IMR-90 (cell line): ENCODE measurements at regions not wholly inside any gene's neighbourhood (a gene's known extent, or its start where the extent isn't known, plus 50 kb on each side); places are given as distances from the start of the nearest gene placed in this dataset.
A peak's percentile ranks its signal among the peaks of the same experiment; 100 is the strongest.

Experiments used
- ATAC-seq: fragments of 200-7000 bp; cut with Tn5 transposase; 2 replicates; pipeline ENCODE4 v1.9.1; 2020; ENCODE audit warnings: low read depth, mild to moderate bottlenecking, moderate library complexity
- BruUV-seq: library from RNA; stranded (reverse); fragments of 400-500 nt; replicated peaks from 2 replicates; lab custom pipeline; 2021; lab: Mats Ljungman, UMichigan
- CTCF ChIA-PET: fragments of 300-600 bp; formaldehyde crosslinking; extraction: SDS; loops from one replicate; lab custom pipeline; 2021; ENCODE audit warnings: antibody characterized with exemption; lab: Yijun Ruan, JAX
- POLR2A ChIA-PET: fragments of 300-600 bp; sonication (Branson Sonifier 250); formaldehyde crosslinking; loops from one replicate; lab custom pipeline; 2022; ENCODE audit warnings: antibody characterized with exemption; ENCODE audit not compliant: unreplicated experiment; lab: Charles Lee
- DNase-seq: peaks from one replicate; pipeline ENCODE4 v3.0.0; 2013
- H2AFZ ChIP-seq: replicated peaks from 2 replicates; pipeline ENCODE3; 2013; ENCODE audit warnings: low read length, mild to moderate bottlenecking; ENCODE audit not compliant: poor library complexity
- H2AK5ac ChIP-seq: 2 replicates; pipeline ENCODE4 v1.6.1; 2013; ENCODE audit warnings: low read depth, low read length, inconsistent platforms
- H2AK9ac ChIP-seq: replicated peaks from 2 replicates; pipeline ENCODE3; 2013; ENCODE audit warnings: mild to moderate bottlenecking, low read depth, low read length, moderate library complexity; ENCODE audit not compliant: poor library complexity
- H2BK120ac ChIP-seq: 2 replicates; pipeline ENCODE4 v1.6.1; 2013; ENCODE audit warnings: low read depth, low read length, inconsistent platforms
- H2BK15ac ChIP-seq: 3 replicates; pipeline ENCODE4 v1.6.1; 2013; ENCODE audit warnings: low read depth, low read length, inconsistent platforms
- H2BK20ac ChIP-seq: 2 replicates; pipeline ENCODE4 v1.6.1; 2013; ENCODE audit warnings: low read depth, mild to moderate bottlenecking, inconsistent platforms, low read length, moderate library complexity
- H2BK5ac ChIP-seq: 2 replicates; pipeline ENCODE4 v1.6.1; 2013; ENCODE audit warnings: mild to moderate bottlenecking, low read depth, low read length, inconsistent platforms; ENCODE audit not compliant: poor library complexity, severe bottlenecking
- H3K14ac ChIP-seq: replicated peaks from 2 replicates; pipeline ENCODE4 v1.6.1; 2013; ENCODE audit warnings: low read depth, low read length, inconsistent platforms
- H3K18ac ChIP-seq: 2 replicates; pipeline ENCODE4 v1.6.1; 2013; ENCODE audit warnings: low read depth, low read length, control low read depth
- H3K23ac ChIP-seq: 2 replicates; pipeline ENCODE4 v1.6.1; 2013; ENCODE audit warnings: low read depth, low read length, inconsistent platforms
- H3K27ac ChIP-seq: 2 replicates; pipeline ENCODE4 v1.5.1; 2013; ENCODE audit warnings: mild to moderate bottlenecking, control low read depth, low read length; ENCODE audit not compliant: insufficient read depth
- H3K27me3 ChIP-seq: 2 replicates; pipeline ENCODE4 v1.6.1; 2013; ENCODE audit warnings: low read length; ENCODE audit not compliant: control insufficient read depth, insufficient read depth
- H3K36me3 ChIP-seq: 2 replicates; pipeline ENCODE4 v1.6.1; 2013; ENCODE audit warnings: low read length, mixed read lengths; ENCODE audit not compliant: control insufficient read depth, insufficient read depth
- H3K4ac ChIP-seq: 2 replicates; pipeline ENCODE4 v1.6.1; 2013; ENCODE audit warnings: low read depth, low read length, inconsistent platforms
- H3K4me1 ChIP-seq: 2 replicates; pipeline ENCODE4 v1.6.1; 2013; ENCODE audit warnings: low read length, mixed read lengths; ENCODE audit not compliant: control insufficient read depth, insufficient read depth
- H3K4me2 ChIP-seq: 2 replicates; pipeline ENCODE4 v1.6.1; 2013; ENCODE audit warnings: low read depth, mild to moderate bottlenecking, control low read depth, low read length, moderate library complexity
- H3K4me3 ChIP-seq: 2 replicates; pipeline ENCODE4 v1.5.1; 2013; ENCODE audit warnings: low read depth, mild to moderate bottlenecking, control low read depth, low read length, moderate library complexity; ENCODE audit not compliant: insufficient read depth
- H3K56ac ChIP-seq: 2 replicates; pipeline ENCODE4 v1.6.1; 2013; ENCODE audit warnings: low read length, inconsistent platforms; ENCODE audit not compliant: insufficient read depth; ENCODE audit errors: extremely low read depth
- H3K79me1 ChIP-seq, 2 experiments: 2 replicates each; pipeline ENCODE4 v1.6.1; 2013; ENCODE audit warnings: low read length in 2 of 2, inconsistent platforms in 1 of 2, low read depth in 1 of 2
- H3K9ac ChIP-seq: 2 replicates; pipeline ENCODE4 v1.6.1; 2013; ENCODE audit warnings: low read depth, low read length, control low read depth
- H3K9me1 ChIP-seq: 2 replicates; pipeline ENCODE4 v1.6.1; 2013; ENCODE audit warnings: low read length, inconsistent platforms; ENCODE audit not compliant: insufficient read depth
- H3K9me3 ChIP-seq: 2 replicates; pipeline ENCODE4 v1.6.1; 2013; ENCODE audit warnings: low read length; ENCODE audit not compliant: control insufficient read depth, insufficient read depth
- H4K20me1 ChIP-seq: 2 replicates; pipeline ENCODE4 v1.6.1; 2013; ENCODE audit warnings: low read length, inconsistent platforms; ENCODE audit not compliant: insufficient read depth
- H4K5ac ChIP-seq: 2 replicates; pipeline ENCODE4 v1.6.1; 2013; ENCODE audit warnings: mild to moderate bottlenecking, low read depth, low read length, control low read depth
- H4K8ac ChIP-seq, 2 experiments: 2 replicates each; pipeline ENCODE4 v1.6.1; 2013; ENCODE audit warnings: low read depth in 2 of 2, low read length in 2 of 2, control low read depth in 1 of 2, inconsistent platforms in 1 of 2
- H4K91ac ChIP-seq: 2 replicates; pipeline ENCODE4 v1.6.1; 2013; ENCODE audit warnings: low read depth, low read length, inconsistent platforms; ENCODE audit not compliant: insufficient read depth
- CHD1 ChIP-seq: IDR thresholded peaks from 2 replicates; pipeline ENCODE4 v1.6.1; 2012; ENCODE audit warnings: low read depth, low read length, improper control_type of control experiment
- NFE2L2 ChIP-seq: fragments of 150-350 bp; IDR thresholded peaks from 2 replicates; pipeline ENCODE4 v1.6.1; 2016; ENCODE audit warnings: low read depth, mild to moderate bottlenecking, low read length
- RAD21 ChIP-seq: IDR thresholded peaks from 2 replicates; pipeline ENCODE4 v1.6.1; 2012; ENCODE audit warnings: low read length, improper control_type of control experiment
- RCOR1 ChIP-seq: IDR thresholded peaks from 2 replicates; pipeline ENCODE4 v1.6.1; 2012; ENCODE audit warnings: mild to moderate bottlenecking, low read length, improper control_type of control experiment; ENCODE audit not compliant: insufficient replicate concordance
- RFX5 ChIP-seq: IDR thresholded peaks from 2 replicates; pipeline ENCODE4 v1.8.0; 2012; ENCODE audit warnings: low read depth, mild to moderate bottlenecking, low read length, moderate library complexity
- SMC3 ChIP-seq: fragments of 150-350 bp; IDR thresholded peaks from 2 replicates; pipeline ENCODE4 v1.6.1; 2016; ENCODE audit warnings: low read depth, mild to moderate bottlenecking, antibody characterized with exemption, low read length, moderate library complexity
- WGBS, 2 experiments: methylation state at CpG; one replicate each; pipeline versions ENCODE4 v1.1.5 to v1.1.7; 2013; ENCODE audit warnings: missing lambda C conversion rate in 2 of 2; ENCODE audit not compliant: insufficient read length in 1 of 2; ENCODE audit errors: extremely low coverage in 2 of 2; 5-methylcytosine and 5-hydroxymethylcytosine counted together
- dilution Hi-C: fragments of 300-500 bp; cut with HindIII; formaldehyde crosslinking; loops from one replicate; pipeline ENCODE4 v1.14.3; 2018; ENCODE audit warnings: low sequenced_read_pairs; ENCODE audit not compliant: unreplicated experiment
- in situ Hi-C: fragments of 300-500 bp; cut with MboI; formaldehyde crosslinking; loops from 3 replicates; pipeline ENCODE4 v1.14.3; 2019; ENCODE audit warnings: low sequenced_read_pairs, inconsistent platforms, mixed read lengths
- intact Hi-C: fragments of 100-400 bp; cut with micrococcal nuclease; formaldehyde crosslinking; loops from 2 replicates; pipeline ENCODE4 v1.10.0; 2022
- TF ChIP-seq, protein P1 (sequence below): conservative IDR thresholded peaks from 2 replicates; pipeline ENCODE4 v1.5.1; 2012; ENCODE audit warnings: mild to moderate bottlenecking, low read depth, low read length, improper control_type of control experiment

DNA sequence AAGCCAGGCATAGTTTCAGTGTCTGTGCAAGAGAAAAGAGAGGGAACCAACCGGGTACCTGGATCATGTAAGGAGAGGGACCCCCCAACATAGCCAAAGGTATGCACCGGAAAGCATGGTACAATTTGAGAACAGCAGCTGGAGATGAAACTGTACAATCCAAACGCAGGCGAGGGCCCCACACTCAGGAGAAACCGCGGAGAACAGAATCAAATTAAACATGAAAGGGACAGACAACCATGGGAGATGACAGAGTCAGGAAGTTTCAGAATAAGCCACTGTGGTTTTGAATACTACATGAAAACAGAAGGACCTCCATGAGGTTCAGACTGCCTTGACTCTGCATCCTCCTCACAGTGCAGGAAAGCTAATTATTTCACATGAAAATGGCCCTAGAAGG is 62.9 kb upstream of the SPATA13 start:
- ATAC-seq = no peak
- H3K23ac ChIP-seq = 0 out of 2 replicates have a peak overlapping the region, but pooled peaks have one; percentile 7
- no peaks in the 10 kb centered on the region; the same call in 1 of the 2 replicates for H3K9me1 ChIP-seq
- H3K9ac ChIP-seq = no peak overlapping the region
- TF ChIP-seq NFE2L2 (no peak), RCOR1 (no peak), RFX5 (no peak), RAD21 (no peak), CHD1 (no peak), SMC3 (no peak)
- TF ChIP-seq, protein P1, sequence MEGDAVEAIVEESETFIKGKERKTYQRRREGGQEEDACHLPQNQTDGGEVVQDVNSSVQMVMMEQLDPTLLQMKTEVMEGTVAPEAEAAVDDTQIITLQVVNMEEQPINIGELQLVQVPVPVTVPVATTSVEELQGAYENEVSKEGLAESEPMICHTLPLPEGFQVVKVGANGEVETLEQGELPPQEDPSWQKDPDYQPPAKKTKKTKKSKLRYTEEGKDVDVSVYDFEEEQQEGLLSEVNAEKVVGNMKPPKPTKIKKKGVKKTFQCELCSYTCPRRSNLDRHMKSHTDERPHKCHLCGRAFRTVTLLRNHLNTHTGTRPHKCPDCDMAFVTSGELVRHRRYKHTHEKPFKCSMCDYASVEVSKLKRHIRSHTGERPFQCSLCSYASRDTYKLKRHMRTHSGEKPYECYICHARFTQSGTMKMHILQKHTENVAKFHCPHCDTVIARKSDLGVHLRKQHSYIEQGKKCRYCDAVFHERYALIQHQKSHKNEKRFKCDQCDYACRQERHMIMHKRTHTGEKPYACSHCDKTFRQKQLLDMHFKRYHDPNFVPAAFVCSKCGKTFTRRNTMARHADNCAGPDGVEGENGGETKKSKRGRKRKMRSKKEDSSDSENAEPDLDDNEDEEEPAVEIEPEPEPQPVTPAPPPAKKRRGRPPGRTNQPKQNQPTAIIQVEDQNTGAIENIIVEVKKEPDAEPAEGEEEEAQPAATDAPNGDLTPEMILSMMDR = no peak
- H2BK5ac ChIP-seq = no peak overlapping the region
- intact Hi-C loops (no loop called here), in situ Hi-C loops (no loop called here), dilution Hi-C loops (no loop called here)
- no peak overlapping the region for H2AK9ac ChIP-seq
- peak overlapping the region; percentile 37; the same call in 1 of the 2 replicates for H3K14ac ChIP-seq
- H2BK120ac ChIP-seq = peak overlapping the region; percentile 48
- H4K5ac ChIP-seq = no peak overlapping the region
- H2AFZ ChIP-seq = no peak overlapping the region
- no peaks in the 10 kb centered on the region for H3K4me1 ChIP-seq
- no peaks in the 10 kb centered on the region for H3K79me1 ChIP-seq
- 0 out of 3 replicates have a peak overlapping the region, but pooled peaks have one; percentile 15 for H2BK15ac ChIP-seq
- H3K36me3 ChIP-seq = no peaks in the 10 kb centered on the region
- H3K27me3 ChIP-seq = no peaks in the 10 kb centered on the region; the same call in 1 of the 2 replicates
- ChIA-PET CTCF (no interaction called here), POLR2A (interaction anchor here (0.5 to 0.6 kb wide), 2 partner anchors 41 to 52 kb away, joined by 3 to 14 read pairs; no protein-coding TSS in a partner anchor)
- H3K4me2 ChIP-seq = no peak overlapping the region
- peak overlapping the region; percentile 40; the same call in 1 of the 2 replicates for H4K91ac ChIP-seq
- no peak overlapping the region for H3K27ac ChIP-seq
- no peak overlapping the region for H3K4me3 ChIP-seq
- DNase-seq = no peak
- H3K56ac ChIP-seq = no peak overlapping the region
- peak overlapping the region; percentile 78; the same call in 1 of the 2 replicates for H2BK20ac ChIP-seq
- H2AK5ac ChIP-seq = peak overlapping the region; percentile 3; the same call in 1 of the 2 replicates
- BruUV-seq = no TSS peak
- no peaks in the 10 kb centered on the region for H3K9me3 ChIP-seq
- peak overlapping the region in 1 of 2 experiments; percentile 8; a peak in 2 of 4 replicates for H4K8ac ChIP-seq
- H3K4ac ChIP-seq = peak overlapping the region; percentile 16; the same call in 1 of the 2 replicates
- H3K18ac ChIP-seq = no peak overlapping the region
- WGBS, 2 experiments = no CpG with 5 or more reads among the region's 6 CpGs
- no peaks in the 10 kb centered on the region for H4K20me1 ChIP-seq
